AG09309 (cell line): ENCODE measurements at regions not wholly inside any gene's neighbourhood (a gene's known extent, or its start where the extent isn't known, plus 50 kb on each side); places are given as distances from the start of the nearest gene placed in this dataset.

ENCODE experiments used
- DNase-seq: peaks from one replicate; pipeline ENCODE4 v3.0.0-alpha.2; 2010; ENCODE audit warnings: low read depth
- H3K4me3 ChIP-seq: 2 replicates; pipeline ENCODE4 v1.5.1; 2011; ENCODE audit warnings: mild to moderate bottlenecking, low read depth, low read length, moderate library complexity; ENCODE audit not compliant: control insufficient read depth
- TF ChIP-seq, protein P1 (sequence below): IDR thresholded peaks from 2 replicates; pipeline ENCODE4 v1.5.1; 2011; ENCODE audit warnings: mild to moderate bottlenecking, low read depth, low read length, inconsistent platforms; ENCODE audit not compliant: insufficient read depth, control insufficient read depth; ENCODE audit errors: missing control alignments

DNA sequence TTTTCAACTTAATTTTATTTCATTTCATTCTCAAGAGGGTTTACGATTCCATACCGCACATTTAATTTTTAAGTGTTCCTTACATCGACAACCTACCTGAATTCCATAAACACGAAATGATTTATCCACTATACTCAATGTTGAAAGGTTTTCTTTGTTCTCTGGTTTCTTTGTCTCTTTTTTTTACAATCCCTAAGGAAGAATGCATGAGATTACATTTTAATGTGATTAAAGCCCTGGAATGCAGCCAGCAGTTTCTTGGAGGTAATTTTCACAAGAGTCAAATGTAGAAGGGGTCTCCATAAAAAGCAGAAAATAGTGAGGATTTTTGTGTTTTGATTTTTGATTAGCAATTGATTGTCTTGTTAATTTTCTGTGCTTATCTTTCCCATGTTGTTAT lies 59.2 kb upstream of the ADCY1 start:
- H3K4me3 ChIP-seq = no peak overlapping the region
- TF ChIP-seq, protein P1, sequence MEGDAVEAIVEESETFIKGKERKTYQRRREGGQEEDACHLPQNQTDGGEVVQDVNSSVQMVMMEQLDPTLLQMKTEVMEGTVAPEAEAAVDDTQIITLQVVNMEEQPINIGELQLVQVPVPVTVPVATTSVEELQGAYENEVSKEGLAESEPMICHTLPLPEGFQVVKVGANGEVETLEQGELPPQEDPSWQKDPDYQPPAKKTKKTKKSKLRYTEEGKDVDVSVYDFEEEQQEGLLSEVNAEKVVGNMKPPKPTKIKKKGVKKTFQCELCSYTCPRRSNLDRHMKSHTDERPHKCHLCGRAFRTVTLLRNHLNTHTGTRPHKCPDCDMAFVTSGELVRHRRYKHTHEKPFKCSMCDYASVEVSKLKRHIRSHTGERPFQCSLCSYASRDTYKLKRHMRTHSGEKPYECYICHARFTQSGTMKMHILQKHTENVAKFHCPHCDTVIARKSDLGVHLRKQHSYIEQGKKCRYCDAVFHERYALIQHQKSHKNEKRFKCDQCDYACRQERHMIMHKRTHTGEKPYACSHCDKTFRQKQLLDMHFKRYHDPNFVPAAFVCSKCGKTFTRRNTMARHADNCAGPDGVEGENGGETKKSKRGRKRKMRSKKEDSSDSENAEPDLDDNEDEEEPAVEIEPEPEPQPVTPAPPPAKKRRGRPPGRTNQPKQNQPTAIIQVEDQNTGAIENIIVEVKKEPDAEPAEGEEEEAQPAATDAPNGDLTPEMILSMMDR = no peak
- no peak for DNase-seq

GRCh38 chr7:45515346-45515745 lies 58.8 kb upstream of the ADCY1 start:
- no peak for DNase-seq
- no peak overlapping the region for H3K4me3 ChIP-seq
- TF ChIP-seq, protein P1 = no peak
